Fibroblast of lung (primary cell): ENCODE measurements at regions not wholly inside any gene's neighbourhood (a gene's known extent, or its start where the extent isn't known, plus 50 kb on each side); places are given as distances from the start of the nearest gene placed in this dataset.

Experiments used
- EZH2 ChIP-seq: IDR thresholded peaks from 2 replicates; pipeline ENCODE4 v1.5.1; 2012; ENCODE audit warnings: low read length, control low read depth, mild to moderate bottlenecking; ENCODE audit errors: missing control alignments
- TF ChIP-seq, protein P1 (sequence below), 2 donors: IDR thresholded peaks in 1 of 2; conservative IDR thresholded peaks in 1 of 2; 1 replicate in 1 of 2; 2 replicates in 1 of 2; pipeline ENCODE4 v1.5.1; 2011 to 2012; ENCODE audit warnings: low read length in 2 of 2, control low read depth in 1 of 2, inconsistent platforms in 1 of 2, low read depth in 1 of 2, mild to moderate bottlenecking in 1 of 2

DNA sequence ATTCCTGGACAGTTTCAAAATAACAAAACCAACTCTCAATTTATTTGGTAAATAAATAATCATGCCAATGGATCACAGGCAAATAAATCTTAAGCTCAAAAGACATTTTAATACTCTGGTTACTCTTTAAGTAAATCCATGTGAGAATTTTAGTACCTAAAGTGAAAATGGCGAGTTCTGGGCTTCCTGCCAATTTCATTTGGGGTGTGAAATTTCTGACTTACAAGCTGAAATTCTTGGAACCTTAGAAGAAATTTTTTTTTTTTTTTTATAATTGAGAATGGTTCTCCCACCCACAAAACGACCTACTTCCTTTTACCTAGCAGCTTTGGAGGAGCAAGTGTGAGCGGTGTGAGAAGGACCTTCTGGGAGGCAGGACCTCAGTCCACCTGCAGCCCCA lies 354.5 kb upstream of the NBEA start:
- TF ChIP-seq, protein P1, sequence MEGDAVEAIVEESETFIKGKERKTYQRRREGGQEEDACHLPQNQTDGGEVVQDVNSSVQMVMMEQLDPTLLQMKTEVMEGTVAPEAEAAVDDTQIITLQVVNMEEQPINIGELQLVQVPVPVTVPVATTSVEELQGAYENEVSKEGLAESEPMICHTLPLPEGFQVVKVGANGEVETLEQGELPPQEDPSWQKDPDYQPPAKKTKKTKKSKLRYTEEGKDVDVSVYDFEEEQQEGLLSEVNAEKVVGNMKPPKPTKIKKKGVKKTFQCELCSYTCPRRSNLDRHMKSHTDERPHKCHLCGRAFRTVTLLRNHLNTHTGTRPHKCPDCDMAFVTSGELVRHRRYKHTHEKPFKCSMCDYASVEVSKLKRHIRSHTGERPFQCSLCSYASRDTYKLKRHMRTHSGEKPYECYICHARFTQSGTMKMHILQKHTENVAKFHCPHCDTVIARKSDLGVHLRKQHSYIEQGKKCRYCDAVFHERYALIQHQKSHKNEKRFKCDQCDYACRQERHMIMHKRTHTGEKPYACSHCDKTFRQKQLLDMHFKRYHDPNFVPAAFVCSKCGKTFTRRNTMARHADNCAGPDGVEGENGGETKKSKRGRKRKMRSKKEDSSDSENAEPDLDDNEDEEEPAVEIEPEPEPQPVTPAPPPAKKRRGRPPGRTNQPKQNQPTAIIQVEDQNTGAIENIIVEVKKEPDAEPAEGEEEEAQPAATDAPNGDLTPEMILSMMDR (conservative IDR thresholded peaks at IDR 0.05 in 1 of 2, IDR thresholded peaks at IDR 0.05 in 1 of 2; ENCODE audit: low read depth in 1 of 2, low read length in 2 of 2), result no peak
- no peak for TF ChIP-seq EZH2
